K562 (cell line): ENCODE measurements at regions not wholly inside any gene's neighbourhood (a gene's known extent, or its start where the extent isn't known, plus 50 kb on each side); places are given as distances from the start of the nearest gene placed in this dataset.

ENCODE experiments used
- ATAC-seq: fragments of 200-7000 bp; cut with Tn5 transposase; 3 replicates; pipeline ENCODE4 v1.9.1; 2020; ENCODE audit warnings: moderate library complexity
- BruUV-seq: library from RNA; stranded (reverse); fragments of 400-500 nt; replicated peaks from 2 replicates; lab custom pipeline; 2021; lab: Mats Ljungman, UMichigan
- CTCF ChIA-PET: fragments of 300-600 bp; formaldehyde crosslinking; extraction: SDS; loops from one replicate; lab custom pipeline; 2021; ENCODE audit warnings: low intra/inter-chr PET ratio; lab: Yijun Ruan, JAX
- POLR2A ChIA-PET: fragments of 300-600, 350-650 bp; sonication (Branson Sonifier 250); formaldehyde crosslinking; extraction: SDS; loops from one replicate; lab custom pipeline; 2021; ENCODE audit warnings: antibody characterized with exemption, inconsistent platforms; lab: Yijun Ruan, JAX
- DNase-seq, 4 experiments: peaks; one replicate each; pipeline versions ENCODE4 v3.0.0 to v3.0.0-alpha.2; 2011 to 2018; ENCODE audit warnings: low spot score in 3 of 4, mixed read lengths in 3 of 4; ENCODE audit errors: extremely low read depth in 1 of 4
- FAIRE-seq: peaks from 2 replicates; lab custom pipeline; 2011; peaks lifted over from hg19 to GRCh38; lab: Jason Lieb, UNC
- H2AFZ ChIP-seq: 2 replicates; pipeline ENCODE4 v1.6.0; 2011; ENCODE audit warnings: low read depth, low read length, control low read depth, inconsistent platforms
- H3K27ac ChIP-seq: fragments of 200-600 bp; 3 replicates; pipeline ENCODE4 v1.8.0; 2011; ENCODE audit warnings: low read depth, mild to moderate bottlenecking, control low read depth, inconsistent platforms, low read length, moderate library complexity, mixed read lengths; ENCODE audit errors: extremely low read depth
- H3K27me3 ChIP-seq, 2 experiments: fragments of 300-600 bp in 1 of 2; 2 replicates in 1 of 2; 3 replicates in 1 of 2; pipeline versions ENCODE4 v1.6.0 to v1.8.0; 2011; ENCODE audit warnings: inconsistent platforms in 2 of 2, low read length in 2 of 2, mild to moderate bottlenecking in 1 of 2, mixed read lengths in 1 of 2, moderate library complexity in 1 of 2; ENCODE audit not compliant: control insufficient read depth in 2 of 2, insufficient read depth in 2 of 2
- H3K36me3 ChIP-seq: fragments of 300-600 bp; 3 replicates; pipeline ENCODE4 v1.8.0; 2011; ENCODE audit warnings: mild to moderate bottlenecking, low read length, inconsistent platforms; ENCODE audit not compliant: control insufficient read depth, insufficient read depth
- H3K4me1 ChIP-seq, 2 experiments: fragments of 200-600 bp in 1 of 2; replicated peaks in 1 of 2; 2 replicates in 1 of 2; 3 replicates in 1 of 2; pipeline versions ENCODE4 v1.5.1 to v1.8.0; 2011; ENCODE audit warnings: inconsistent platforms in 2 of 2, low read length in 2 of 2, mild to moderate bottlenecking in 1 of 2, mixed read lengths in 1 of 2, moderate library complexity in 1 of 2; ENCODE audit not compliant: control insufficient read depth in 2 of 2, insufficient read depth in 2 of 2
- H3K4me2 ChIP-seq: 2 replicates; pipeline ENCODE4 v1.6.1; 2011; ENCODE audit warnings: low read length, control low read depth, inconsistent platforms, mixed read lengths; ENCODE audit not compliant: insufficient read depth
- H3K4me3 ChIP-seq: fragments of 200-600 bp; sonication (generic), shearing (Covaris generic); 2 replicates; pipeline ENCODE4 v1.5.1; 2016; ENCODE audit warnings: control low read depth, inconsistent platforms
- H3K79me2 ChIP-seq: fragments of 200-600 bp; 3 replicates; pipeline ENCODE4 v1.8.0; 2011; ENCODE audit warnings: low read length, inconsistent platforms; ENCODE audit not compliant: control insufficient read depth, insufficient read depth
- H3K9ac ChIP-seq, 2 experiments: 2 replicates each; pipeline versions ENCODE4 v1.6.0 to v1.6.1; 2011; ENCODE audit warnings: low read depth in 2 of 2, low read length in 2 of 2, control low read depth in 1 of 2, inconsistent platforms in 1 of 2, mild to moderate bottlenecking in 1 of 2, mixed read lengths in 1 of 2; ENCODE audit not compliant: insufficient read depth in 1 of 2
- H3K9me1 ChIP-seq: one replicate; pipeline ENCODE4 v1.6.0; 2011; ENCODE audit warnings: inconsistent platforms, mild to moderate bottlenecking, low read length, moderate library complexity; ENCODE audit not compliant: control insufficient read depth, insufficient read depth
- H3K9me3 ChIP-seq: replicated peaks from 2 replicates; pipeline ENCODE4 v1.5.1; 2011; ENCODE audit warnings: low read depth, low read length, inconsistent platforms; ENCODE audit not compliant: control insufficient read depth, insufficient read depth
- H4K20me1 ChIP-seq: replicated peaks from 2 replicates; pipeline ENCODE4 v1.6.1; 2011; ENCODE audit warnings: low read length, inconsistent platforms, mixed read lengths; ENCODE audit not compliant: control insufficient read depth, insufficient read depth
- ZNF717 ChIP-seq: fragments of 250-450 bp; sonication (Bioruptor Pico); IDR thresholded peaks from 2 replicates; pipeline ENCODE4 v1.5.0; 2021
- WGBS: fragments of 100-300 bp; shearing (Covaris generic); methylation state at CpG from one replicate; pipeline ENCODE4 v1.1.6; 2016; ENCODE audit warnings: low coverage, mixed read lengths; ENCODE audit not compliant: insufficient coverage; ENCODE audit errors: missing lambda C conversion rate; 5-methylcytosine and 5-hydroxymethylcytosine counted together
- in situ Hi-C: fragments of 300-500 bp; cut with MboI; formaldehyde crosslinking; loops from 4 replicates; pipeline ENCODE4 v1.15.0; 2018; ENCODE audit warnings: inconsistent platforms, mixed read lengths
- intact Hi-C: fragments of 100-400 bp; cut with micrococcal nuclease; formaldehyde crosslinking; loops from 2 replicates; pipeline ENCODE4 v1.14.2; 2022
- TF ChIP-seq, protein P1 (sequence below): fragments of 200-600 bp; sonication (generic); IDR thresholded peaks from one replicate; pipeline ENCODE4 v1.6.1; 2012; ENCODE audit warnings: mild to moderate bottlenecking, low read depth, low read length, inconsistent platforms

DNA sequence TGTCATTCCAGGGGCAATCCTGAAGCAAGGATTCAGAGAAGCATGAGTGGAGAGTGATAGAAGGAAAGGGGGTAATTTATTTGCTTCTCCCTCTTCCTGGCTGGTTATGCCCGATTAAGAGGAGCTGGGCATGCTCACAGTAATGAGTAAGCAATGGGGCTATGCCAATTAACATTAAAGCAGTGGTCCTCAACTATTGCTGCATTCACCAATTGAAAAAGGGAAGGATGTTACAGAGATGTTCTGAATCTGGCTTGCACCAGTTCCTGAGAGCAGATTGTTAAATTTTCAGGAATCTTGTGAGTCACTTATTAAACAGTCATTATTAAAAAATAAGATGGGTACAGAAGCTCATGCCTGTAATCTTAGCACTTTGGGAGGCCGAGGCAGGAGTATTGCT, 85.9 kb upstream of the ZBTB20 start:
- no peaks in the 10 kb centered on the region for H3K4me1 ChIP-seq
- in situ Hi-C loops (no loop called here), intact Hi-C loops (no loop called here)
- no peaks in the 10 kb centered on the region for H3K36me3 ChIP-seq
- H3K9me1 ChIP-seq = no peaks in the 10 kb centered on the region
- no peaks in the 10 kb centered on the region for H3K9me3 ChIP-seq
- ATAC-seq (no peak), FAIRE-seq (no peak), DNase-seq (no peak)
- no peaks in the 10 kb centered on the region for H3K27me3 ChIP-seq
- no TSS peak for BruUV-seq
- WGBS = 0% methylated on average over 2 of the region's 2 CpGs
- POLR2A ChIA-PET = no interaction called here
- TF ChIP-seq, protein P1, sequence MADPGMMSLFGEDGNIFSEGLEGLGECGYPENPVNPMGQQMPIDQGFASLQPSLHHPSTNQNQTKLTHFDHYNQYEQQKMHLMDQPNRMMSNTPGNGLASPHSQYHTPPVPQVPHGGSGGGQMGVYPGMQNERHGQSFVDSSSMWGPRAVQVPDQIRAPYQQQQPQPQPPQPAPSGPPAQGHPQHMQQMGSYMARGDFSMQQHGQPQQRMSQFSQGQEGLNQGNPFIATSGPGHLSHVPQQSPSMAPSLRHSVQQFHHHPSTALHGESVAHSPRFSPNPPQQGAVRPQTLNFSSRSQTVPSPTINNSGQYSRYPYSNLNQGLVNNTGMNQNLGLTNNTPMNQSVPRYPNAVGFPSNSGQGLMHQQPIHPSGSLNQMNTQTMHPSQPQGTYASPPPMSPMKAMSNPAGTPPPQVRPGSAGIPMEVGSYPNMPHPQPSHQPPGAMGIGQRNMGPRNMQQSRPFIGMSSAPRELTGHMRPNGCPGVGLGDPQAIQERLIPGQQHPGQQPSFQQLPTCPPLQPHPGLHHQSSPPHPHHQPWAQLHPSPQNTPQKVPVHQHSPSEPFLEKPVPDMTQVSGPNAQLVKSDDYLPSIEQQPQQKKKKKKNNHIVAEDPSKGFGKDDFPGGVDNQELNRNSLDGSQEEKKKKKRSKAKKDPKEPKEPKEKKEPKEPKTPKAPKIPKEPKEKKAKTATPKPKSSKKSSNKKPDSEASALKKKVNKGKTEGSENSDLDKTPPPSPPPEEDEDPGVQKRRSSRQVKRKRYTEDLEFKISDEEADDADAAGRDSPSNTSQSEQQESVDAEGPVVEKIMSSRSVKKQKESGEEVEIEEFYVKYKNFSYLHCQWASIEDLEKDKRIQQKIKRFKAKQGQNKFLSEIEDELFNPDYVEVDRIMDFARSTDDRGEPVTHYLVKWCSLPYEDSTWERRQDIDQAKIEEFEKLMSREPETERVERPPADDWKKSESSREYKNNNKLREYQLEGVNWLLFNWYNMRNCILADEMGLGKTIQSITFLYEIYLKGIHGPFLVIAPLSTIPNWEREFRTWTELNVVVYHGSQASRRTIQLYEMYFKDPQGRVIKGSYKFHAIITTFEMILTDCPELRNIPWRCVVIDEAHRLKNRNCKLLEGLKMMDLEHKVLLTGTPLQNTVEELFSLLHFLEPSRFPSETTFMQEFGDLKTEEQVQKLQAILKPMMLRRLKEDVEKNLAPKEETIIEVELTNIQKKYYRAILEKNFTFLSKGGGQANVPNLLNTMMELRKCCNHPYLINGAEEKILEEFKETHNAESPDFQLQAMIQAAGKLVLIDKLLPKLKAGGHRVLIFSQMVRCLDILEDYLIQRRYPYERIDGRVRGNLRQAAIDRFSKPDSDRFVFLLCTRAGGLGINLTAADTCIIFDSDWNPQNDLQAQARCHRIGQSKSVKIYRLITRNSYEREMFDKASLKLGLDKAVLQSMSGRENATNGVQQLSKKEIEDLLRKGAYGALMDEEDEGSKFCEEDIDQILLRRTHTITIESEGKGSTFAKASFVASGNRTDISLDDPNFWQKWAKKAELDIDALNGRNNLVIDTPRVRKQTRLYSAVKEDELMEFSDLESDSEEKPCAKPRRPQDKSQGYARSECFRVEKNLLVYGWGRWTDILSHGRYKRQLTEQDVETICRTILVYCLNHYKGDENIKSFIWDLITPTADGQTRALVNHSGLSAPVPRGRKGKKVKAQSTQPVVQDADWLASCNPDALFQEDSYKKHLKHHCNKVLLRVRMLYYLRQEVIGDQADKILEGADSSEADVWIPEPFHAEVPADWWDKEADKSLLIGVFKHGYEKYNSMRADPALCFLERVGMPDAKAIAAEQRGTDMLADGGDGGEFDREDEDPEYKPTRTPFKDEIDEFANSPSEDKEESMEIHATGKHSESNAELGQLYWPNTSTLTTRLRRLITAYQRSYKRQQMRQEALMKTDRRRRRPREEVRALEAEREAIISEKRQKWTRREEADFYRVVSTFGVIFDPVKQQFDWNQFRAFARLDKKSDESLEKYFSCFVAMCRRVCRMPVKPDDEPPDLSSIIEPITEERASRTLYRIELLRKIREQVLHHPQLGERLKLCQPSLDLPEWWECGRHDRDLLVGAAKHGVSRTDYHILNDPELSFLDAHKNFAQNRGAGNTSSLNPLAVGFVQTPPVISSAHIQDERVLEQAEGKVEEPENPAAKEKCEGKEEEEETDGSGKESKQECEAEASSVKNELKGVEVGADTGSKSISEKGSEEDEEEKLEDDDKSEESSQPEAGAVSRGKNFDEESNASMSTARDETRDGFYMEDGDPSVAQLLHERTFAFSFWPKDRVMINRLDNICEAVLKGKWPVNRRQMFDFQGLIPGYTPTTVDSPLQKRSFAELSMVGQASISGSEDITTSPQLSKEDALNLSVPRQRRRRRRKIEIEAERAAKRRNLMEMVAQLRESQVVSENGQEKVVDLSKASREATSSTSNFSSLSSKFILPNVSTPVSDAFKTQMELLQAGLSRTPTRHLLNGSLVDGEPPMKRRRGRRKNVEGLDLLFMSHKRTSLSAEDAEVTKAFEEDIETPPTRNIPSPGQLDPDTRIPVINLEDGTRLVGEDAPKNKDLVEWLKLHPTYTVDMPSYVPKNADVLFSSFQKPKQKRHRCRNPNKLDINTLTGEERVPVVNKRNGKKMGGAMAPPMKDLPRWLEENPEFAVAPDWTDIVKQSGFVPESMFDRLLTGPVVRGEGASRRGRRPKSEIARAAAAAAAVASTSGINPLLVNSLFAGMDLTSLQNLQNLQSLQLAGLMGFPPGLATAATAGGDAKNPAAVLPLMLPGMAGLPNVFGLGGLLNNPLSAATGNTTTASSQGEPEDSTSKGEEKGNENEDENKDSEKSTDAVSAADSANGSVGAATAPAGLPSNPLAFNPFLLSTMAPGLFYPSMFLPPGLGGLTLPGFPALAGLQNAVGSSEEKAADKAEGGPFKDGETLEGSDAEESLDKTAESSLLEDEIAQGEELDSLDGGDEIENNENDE = no peak
- no peak for TF ChIP-seq ZNF717 (CRISPR knock-in tag)
- H4K20me1 ChIP-seq = no peaks in the 10 kb centered on the region
- H3K4me3 ChIP-seq = no peak overlapping the region
- no peak overlapping the region for H3K4me2 ChIP-seq
- no peak overlapping the region for H3K9ac ChIP-seq
- H2AFZ ChIP-seq = no peak overlapping the region
- H3K27ac ChIP-seq = no peak overlapping the region
- CTCF ChIA-PET = no interaction called here
- no peaks in the 10 kb centered on the region for H3K79me2 ChIP-seq
